SU-DHL-6 (cell line): ENCODE measurements at regions not wholly inside any gene's neighbourhood (a gene's known extent, or its start where the extent isn't known, plus 50 kb on each side); places are given as distances from the start of the nearest gene placed in this dataset.

Experiments
- CTCF ChIP-seq: fragments of 200-600 bp; sonication (generic); IDR thresholded peaks from one replicate; pipeline ENCODE4 v1.5.1; 2017; ENCODE audit warnings: antibody characterized with exemption, mild to moderate bottlenecking, low read length, moderate library complexity; ENCODE audit not compliant: insufficient read depth, poor library complexity, severe bottlenecking
- EZH2phosphoT487 ChIP-seq: fragments of 200-600 bp; sonication (generic), shearing (Covaris generic); conservative IDR thresholded peaks from 2 replicates; pipeline ENCODE4 v1.6.1; 2018; ENCODE audit warnings: mild to moderate bottlenecking, antibody characterized with exemption, low read length, moderate library complexity, mixed read lengths

- TF ChIP-seq CTCF (no peak), EZH2phosphoT487 (no peak)
These were observed 138.4 kb upstream of the KCNMB2 start for GRCh38 chr3:178397836-178398235.
